Astrocyte of the spinal cord (primary cell): ENCODE measurements at regions not wholly inside any gene's neighbourhood (a gene's known extent, or its start where the extent isn't known, plus 50 kb on each side); places are given as distances from the start of the nearest gene placed in this dataset.

Experiments
- DNase-seq: peaks from one replicate; pipeline ENCODE4 v3.0.0; 2011; ENCODE audit warnings: low read depth, low spot score
- H3K4me3 ChIP-seq: 2 replicates; pipeline ENCODE4 v1.5.1; 2011; ENCODE audit warnings: low read depth, mild to moderate bottlenecking, low read length, moderate library complexity
- CTCF ChIP-seq: IDR thresholded peaks from 2 replicates; pipeline ENCODE4 v1.5.1; 2012; ENCODE audit warnings: low read depth, mild to moderate bottlenecking, low read length, inconsistent platforms
- in situ Hi-C: cut with HindIII; loops from 2 replicates; pipeline ENCODE4 v1.10.0; 2017; ENCODE audit warnings: low sequenced_read_pairs

GRCh38 chr10:109030581-109031210, 892.6 kb downstream of the XPNPEP1 start:
- in situ Hi-C loops: no loop called here
- no peak for TF ChIP-seq CTCF
- no peak overlapping the region for H3K4me3 ChIP-seq
- no peak for DNase-seq

GRCh38 chr10:109029870-109030269, 893.4 kb downstream of the XPNPEP1 start:
- DNase-seq: no peak
- H3K4me3 ChIP-seq: no peak overlapping the region
- in situ Hi-C loops: no loop called here
- no peak for TF ChIP-seq CTCF

GRCh38 chr10:109027534-109028185, 895.7 kb downstream of the XPNPEP1 start:
- no peak for TF ChIP-seq CTCF
- in situ Hi-C loops: no loop called here
- H3K4me3 ChIP-seq: no peak overlapping the region
- no peak for DNase-seq

GRCh38 chr10:109025172-109025571, 898.1 kb downstream of the XPNPEP1 start:
- no peak overlapping the region for H3K4me3 ChIP-seq
- no peak for TF ChIP-seq CTCF
- in situ Hi-C loops: no loop called here
- DNase-seq: no peak

- H3K4me3 ChIP-seq: no peak overlapping the region
- in situ Hi-C loops: no loop called here
- TF ChIP-seq CTCF: no peak
- no peak for DNase-seq
These were observed 900.8 kb downstream of the XPNPEP1 start for GRCh38 chr10:109022417-109023049.

GRCh38 chr10:109019001-109019424, 904.3 kb downstream of the XPNPEP1 start:
- in situ Hi-C loops: no loop called here
- no peak for TF ChIP-seq CTCF
- no peak overlapping the region for H3K4me3 ChIP-seq
- DNase-seq: no peak
